BJ (cell line): ENCODE measurements at regions not wholly inside any gene's neighbourhood (a gene's known extent, or its start where the extent isn't known, plus 50 kb on each side); places are given as distances from the start of the nearest gene placed in this dataset.

ENCODE experiments used
- CTCF ChIA-PET: fragments of 350-600 bp; formaldehyde crosslinking; extraction: SDS; loops from one replicate; lab custom pipeline; 2021; ENCODE audit warnings: antibody characterized with exemption, inconsistent platforms; lab: Yijun Ruan, JAX
- POLR2A ChIA-PET: fragments of 300-600 bp; sonication (Branson Sonifier 250); formaldehyde crosslinking; extraction: SDS; loops from one replicate; lab custom pipeline; 2021; ENCODE audit warnings: antibody characterized with exemption; lab: Charles Lee
- DNase-seq: peaks from one replicate; pipeline ENCODE4 v3.0.0-alpha.2; 2011; ENCODE audit warnings: low read depth
- H3K27me3 ChIP-seq: 2 replicates; pipeline ENCODE4 v1.6.0; 2011; ENCODE audit warnings: low read length; ENCODE audit not compliant: control insufficient read depth, insufficient read depth
- H3K36me3 ChIP-seq: 2 replicates; pipeline ENCODE4 v1.5.1; 2011; ENCODE audit warnings: low read length; ENCODE audit not compliant: control insufficient read depth, insufficient read depth
- H3K4me3 ChIP-seq: 2 replicates; pipeline ENCODE4 v1.5.1; 2011; ENCODE audit warnings: low read depth, mild to moderate bottlenecking, control low read depth, low read length
- CTCF ChIP-seq: IDR thresholded peaks from 2 replicates; pipeline ENCODE4 v1.5.1; 2011; ENCODE audit warnings: low read depth, mild to moderate bottlenecking, control low read depth, inconsistent platforms, low read length, moderate library complexity; ENCODE audit not compliant: insufficient read depth

- no peak overlapping the region for H3K4me3 ChIP-seq
- CTCF ChIA-PET, result interaction anchor here (1.2 kb wide), 1 partner anchor 14 kb away, joined by 3 read pairs; no protein-coding TSS in a partner anchor
- TF ChIP-seq CTCF, result no peak
Measured at GRCh38 chr15:38876621-38877020, 312.0 kb upstream of the RASGRP1 start.

GRCh38 chr15:38877471-38877870, 312.9 kb upstream of the RASGRP1 start:
- TF ChIP-seq CTCF, result no peak
- ChIA-PET POLR2A (no interaction called here), CTCF (no interaction called here)
- DNase-seq, result no peak
- Histone ChIP-seq H3K36me3 (no peaks in the 10 kb centered on the region), H3K27me3 (no peaks in the 10 kb centered on the region), H3K4me3 (no peak overlapping the region)

More at GRCh38 chr15:38876621-38877020, 312.0 kb upstream of the RASGRP1 start:
- Histone ChIP-seq H3K36me3 (no peaks in the 10 kb centered on the region), H3K27me3 (no peaks in the 10 kb centered on the region)
- DNase-seq, result no peak
- POLR2A ChIA-PET, result no interaction called here

GRCh38 chr15:38878026-38878425, 313.4 kb upstream of the RASGRP1 start:
- Histone ChIP-seq H3K4me3 (no peak overlapping the region), H3K27me3 (no peaks in the 10 kb centered on the region), H3K36me3 (no peaks in the 10 kb centered on the region)
- DNase-seq, result no peak
- no peak for TF ChIP-seq CTCF
- POLR2A ChIA-PET, result no interaction called here
- CTCF ChIA-PET, result no interaction called here

- H3K27me3 ChIP-seq, result no peaks in the 10 kb centered on the region
- ChIA-PET POLR2A (no interaction called here), CTCF (no interaction called here)
- H3K36me3 ChIP-seq, result peaks cover 1% of the 10 kb centered on the region; the same call in 1 of the 2 replicates
- H3K4me3 ChIP-seq, result no peak overlapping the region
- no peak for DNase-seq
- TF ChIP-seq CTCF, result no peak
Measured at GRCh38 chr15:38878926-38879325, 314.3 kb upstream of the RASGRP1 start.

- H3K4me3 ChIP-seq, result no peak overlapping the region
- peak; percentile 37 for DNase-seq
- POLR2A ChIA-PET, result no interaction called here
- CTCF ChIA-PET, result no interaction called here
- H3K36me3 ChIP-seq, result peaks cover 1% of the 10 kb centered on the region; the same call in 1 of the 2 replicates
- no peak for TF ChIP-seq CTCF
- H3K27me3 ChIP-seq, result no peaks in the 10 kb centered on the region
Measured at GRCh38 chr15:38879909-38880471, 315.4 kb upstream of the RASGRP1 start.
